ENCODE measurements at regions not wholly inside any gene's neighbourhood (a gene's known extent, or its start where the extent isn't known, plus 50 kb on each side); places are given as distances from the start of the nearest gene placed in this dataset.

- no peak for TF ChIP-seq ZNF148 (tag by site-specific recombination; IDR thresholded peaks at IDR 0.05; ENCODE audit: borderline replicate concordance)
- no peak for TF ChIP-seq ZFP69B (tag by site-specific recombination; IDR thresholded peaks at IDR 0.05)
- TF ChIP-seq REPIN1 (tag by site-specific recombination; IDR thresholded peaks at IDR 0.05; ENCODE audit: low read depth): no peak
- no peak for TF ChIP-seq ZEB2 (tag by site-specific recombination; IDR thresholded peaks at IDR 0.05)
- no peak for TF ChIP-seq ZNF639 (tag by site-specific recombination; IDR thresholded peaks at IDR 0.05)
- TF ChIP-seq AEBP2 (tag by site-specific recombination; IDR thresholded peaks at IDR 0.05; ENCODE audit: borderline replicate concordance): no peak
- TF ChIP-seq HOXC10 (CRISPR knock-in tag; IDR thresholded peaks at IDR 0.05): no peak
- TF ChIP-seq ZNF174 (tag by site-specific recombination; IDR thresholded peaks at IDR 0.05): no peak
- TF ChIP-seq ZNF707 (tag by site-specific recombination; IDR thresholded peaks at IDR 0.05): no peak
- TF ChIP-seq KLF8 (tag by site-specific recombination; IDR thresholded peaks at IDR 0.05): no peak
- TF ChIP-seq IKZF3 (tag by site-specific recombination; IDR thresholded peaks at IDR 0.05): no peak
- TF ChIP-seq ZNF664 (tag by site-specific recombination; IDR thresholded peaks at IDR 0.05): no peak
Measured at GRCh38 chr13:37209621-37210580, 104.4 kb upstream of the CSNK1A1L start (continued).

- Histone ChIP-seq H3K4me1 (ENCODE audit: control insufficient read depth, insufficient read depth, low read length) (peaks cover 3% of the 10 kb centered on the region; the same call in 1 of the 2 replicates), H3K4me3 (ENCODE audit: low read depth, low read length) (no peak overlapping the region), H3K9me3 (ENCODE audit: control insufficient read depth, insufficient read depth, low read depth, low read length) (no peaks in the 10 kb centered on the region), H3K36me3 (ENCODE audit: control insufficient read depth in 2 of 2, insufficient read depth in 1 of 2, low read length in 2 of 2) (no peaks in the 10 kb centered on the region), H3K27ac (ENCODE audit: extremely low read depth, low read depth, low read length) (no peak overlapping the region)
- ChIA-PET POLR2A (no interaction called here), CTCF (interaction anchor here (0.6 kb wide), 1 partner anchor 296 kb away, joined by 3 read pairs; no protein-coding TSS in a partner anchor)
- TF ChIP-seq OSR2 (tag by site-specific recombination; IDR thresholded peaks at IDR 0.05) (peak; percentile 27; the same call in 1 of the 2 replicates), ZNF792 (tag by site-specific recombination; IDR thresholded peaks at IDR 0.05) (no peak), ZFP69B (tag by site-specific recombination; IDR thresholded peaks at IDR 0.05) (0 out of 2 replicates have a peak, but pooled peaks have one; percentile 17), GLIS1 (tag by site-specific recombination; IDR thresholded peaks at IDR 0.05) (no peak), ZNF707 (tag by site-specific recombination; IDR thresholded peaks at IDR 0.05) (no peak), FEZF1 (tag by site-specific recombination; IDR thresholded peaks at IDR 0.05) (peak; percentile 93), ZNF776 (tag by site-specific recombination; IDR thresholded peaks at IDR 0.05; ENCODE audit: borderline replicate concordance) (no peak), ZNF18 (tag by site-specific recombination; IDR thresholded peaks at IDR 0.05) (no peak), ZNF76 (tag by site-specific recombination; IDR thresholded peaks at IDR 0.05; ENCODE audit: borderline replicate concordance, low read depth) (no peak), ZNF791 (tag by site-specific recombination; IDR thresholded peaks at IDR 0.05) (no peak), PRDM10 (tag by site-specific recombination; IDR thresholded peaks at IDR 0.05) (no peak), ZNF404 (tag by site-specific recombination; IDR thresholded peaks at IDR 0.05) (no peak), ZNF843 (tag by site-specific recombination; IDR thresholded peaks at IDR 0.05) (no peak), ZNF624 (tag by site-specific recombination; IDR thresholded peaks at IDR 0.05) (no peak)
Measured at GRCh38 chr13:37207691-37208451, 102.4 kb upstream of the CSNK1A1L start.

All from HEK293 (cell line).